ENCODE measurements at regions not wholly inside any gene's neighbourhood (a gene's known extent, or its start where the extent isn't known, plus 50 kb on each side); places are given as distances from the start of the nearest gene placed in this dataset.

- no peak for TF ChIP-seq POLR2A (IDR thresholded peaks at IDR 0.05)
- TF ChIP-seq, protein P1, sequence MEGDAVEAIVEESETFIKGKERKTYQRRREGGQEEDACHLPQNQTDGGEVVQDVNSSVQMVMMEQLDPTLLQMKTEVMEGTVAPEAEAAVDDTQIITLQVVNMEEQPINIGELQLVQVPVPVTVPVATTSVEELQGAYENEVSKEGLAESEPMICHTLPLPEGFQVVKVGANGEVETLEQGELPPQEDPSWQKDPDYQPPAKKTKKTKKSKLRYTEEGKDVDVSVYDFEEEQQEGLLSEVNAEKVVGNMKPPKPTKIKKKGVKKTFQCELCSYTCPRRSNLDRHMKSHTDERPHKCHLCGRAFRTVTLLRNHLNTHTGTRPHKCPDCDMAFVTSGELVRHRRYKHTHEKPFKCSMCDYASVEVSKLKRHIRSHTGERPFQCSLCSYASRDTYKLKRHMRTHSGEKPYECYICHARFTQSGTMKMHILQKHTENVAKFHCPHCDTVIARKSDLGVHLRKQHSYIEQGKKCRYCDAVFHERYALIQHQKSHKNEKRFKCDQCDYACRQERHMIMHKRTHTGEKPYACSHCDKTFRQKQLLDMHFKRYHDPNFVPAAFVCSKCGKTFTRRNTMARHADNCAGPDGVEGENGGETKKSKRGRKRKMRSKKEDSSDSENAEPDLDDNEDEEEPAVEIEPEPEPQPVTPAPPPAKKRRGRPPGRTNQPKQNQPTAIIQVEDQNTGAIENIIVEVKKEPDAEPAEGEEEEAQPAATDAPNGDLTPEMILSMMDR (IDR thresholded peaks at IDR 0.05), result no peak
- no peak for DNase-seq
- Histone ChIP-seq H3K4me1 (no peaks in the 10 kb centered on the region), H3K27ac (no peak overlapping the region), H3K27me3 (no peaks in the 10 kb centered on the region), H3K9me3 (no peaks in the 10 kb centered on the region), H3K36me3 (ENCODE audit: low read depth, missing control alignments) (no peaks in the 10 kb centered on the region), H3K4me3 (no peak overlapping the region)
- intact Hi-C loops (cut with DNase I; ENCODE audit: low total_unique reads), result no loop called here
- WGBS, 2 donors, result 84 to 92% methylated on average over 3 of the region's 3 CpGs
Observed at GRCh38 chr20:22320245-22320915, 264.0 kb downstream of the FOXA2 start.

DNA sequence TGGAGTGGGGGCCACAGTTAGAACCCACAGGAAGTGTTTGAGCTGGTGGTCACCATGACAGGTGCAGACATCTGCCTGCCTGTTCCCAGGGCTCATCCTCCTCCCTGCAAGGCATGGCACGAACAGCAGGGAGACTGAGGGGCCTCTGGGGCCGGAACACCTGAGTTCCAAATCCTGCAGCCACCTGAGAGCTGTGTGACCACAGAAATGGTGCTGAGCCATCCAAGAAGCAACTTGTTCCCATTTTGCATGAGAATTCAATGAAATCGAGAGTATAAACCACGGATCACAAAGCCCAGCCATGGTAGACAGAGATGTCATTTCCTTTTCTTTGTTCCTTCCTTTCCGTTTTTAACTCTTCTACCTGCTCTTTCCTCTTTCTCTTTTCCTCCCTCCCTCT, 268.6 kb downstream of the FOXA2 start:
- Histone ChIP-seq H3K9me3 (no peaks in the 10 kb centered on the region), H3K4me3 (no peak overlapping the region), H3K27me3 (no peaks in the 10 kb centered on the region), H3K36me3 (ENCODE audit: low read depth, missing control alignments) (no peaks in the 10 kb centered on the region), H3K4me1 (no peaks in the 10 kb centered on the region), H3K27ac (no peak overlapping the region)
- intact Hi-C loops (cut with DNase I; ENCODE audit: low total_unique reads), result no loop called here
- 74 to 87% methylated on average over 5 of the region's 5 CpGs for WGBS, 2 donors
- DNase-seq, result no peak
- TF ChIP-seq, protein P1 (IDR thresholded peaks at IDR 0.05), result no peak
- TF ChIP-seq POLR2A (IDR thresholded peaks at IDR 0.05), result no peak

GRCh38 chr20:22315073-22315472, 269.3 kb downstream of the FOXA2 start:
- Histone ChIP-seq H3K36me3 (ENCODE audit: low read depth, missing control alignments) (no peaks in the 10 kb centered on the region), H3K4me3 (no peak overlapping the region), H3K27ac (no peak overlapping the region), H3K27me3 (no peaks in the 10 kb centered on the region), H3K4me1 (no peaks in the 10 kb centered on the region), H3K9me3 (no peaks in the 10 kb centered on the region)
- 31 to 51% methylated on average over 2 of the region's 2 CpGs for WGBS, 2 donors
- intact Hi-C loops (cut with DNase I; ENCODE audit: low total_unique reads), result no loop called here
- no peak for DNase-seq
- TF ChIP-seq, protein P1 (IDR thresholded peaks at IDR 0.05), result no peak
- TF ChIP-seq POLR2A (IDR thresholded peaks at IDR 0.05), result no peak

DNA sequence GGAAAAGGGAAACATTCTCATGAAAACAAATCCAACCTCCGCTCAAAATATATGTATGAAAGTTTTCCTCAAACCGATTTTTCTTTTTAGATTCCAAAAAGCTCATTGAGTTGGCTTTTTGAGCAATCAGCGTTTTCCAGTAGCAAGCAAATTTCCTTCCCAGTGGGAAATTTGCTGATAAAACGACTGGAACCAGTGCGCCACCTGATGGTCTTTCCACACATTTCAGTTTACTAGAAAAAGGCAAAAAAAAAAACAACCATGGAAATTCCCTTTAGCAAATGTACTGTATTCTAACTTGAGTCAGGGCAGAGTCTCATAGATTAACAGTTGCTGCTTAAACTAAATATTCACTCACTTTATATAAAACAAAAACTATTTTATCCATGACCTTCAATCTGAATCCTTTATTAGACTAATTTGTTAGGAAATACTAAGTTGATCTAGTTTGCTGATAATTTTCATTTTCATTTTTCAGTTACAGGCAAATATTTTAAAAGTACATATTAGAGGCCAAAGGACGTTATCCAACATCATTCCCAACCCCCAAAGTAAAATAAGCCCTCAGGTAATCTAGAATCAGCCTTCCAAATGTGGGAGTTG, 271.5 kb downstream of the FOXA2 start:
- H3K36me3 ChIP-seq (ENCODE audit: low read depth, missing control alignments), result no peaks in the 10 kb centered on the region
- H3K4me1 ChIP-seq, result no peaks in the 10 kb centered on the region
- intact Hi-C loops (cut with DNase I; ENCODE audit: low total_unique reads), result no loop called here
- no peak for TF ChIP-seq POLR2A (IDR thresholded peaks at IDR 0.05)
- TF ChIP-seq, protein P1 (IDR thresholded peaks at IDR 0.05), result peak in 2 of 3 experiments; percentile 65 to 66
- 13 to 19% methylated on average over 6 of the region's 6 CpGs for WGBS, 2 donors
- H3K9me3 ChIP-seq, result no peaks in the 10 kb centered on the region
- no peaks in the 10 kb centered on the region for H3K27me3 ChIP-seq
- H3K27ac ChIP-seq, result no peak overlapping the region
- H3K4me3 ChIP-seq, result no peak overlapping the region
- DNase-seq, result peak; percentile 58

DNA sequence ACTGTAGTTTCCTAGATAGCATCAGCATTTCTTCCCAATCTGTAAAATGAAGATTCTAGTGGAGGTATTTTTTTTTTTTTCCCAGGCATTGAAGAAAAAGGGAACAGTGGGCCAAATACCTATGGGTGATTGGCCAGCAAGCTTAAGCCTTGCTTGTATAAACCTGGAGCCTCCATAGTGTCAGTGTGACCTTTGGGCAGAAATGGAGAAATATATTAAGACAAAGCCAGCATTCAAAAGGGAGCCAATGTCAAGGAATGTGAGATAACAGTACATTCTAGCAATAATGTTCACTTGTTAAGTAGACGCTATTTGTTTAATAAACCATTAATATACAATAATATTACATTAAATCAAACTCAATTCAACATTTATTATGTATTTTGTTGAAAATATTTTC, 275.4 kb downstream of the FOXA2 start:
- Histone ChIP-seq H3K4me1 (no peaks in the 10 kb centered on the region), H3K4me3 (no peak overlapping the region), H3K27ac (no peak overlapping the region), H3K9me3 (no peaks in the 10 kb centered on the region), H3K36me3 (ENCODE audit: low read depth, missing control alignments) (no peaks in the 10 kb centered on the region), H3K27me3 (no peaks in the 10 kb centered on the region)
- DNase-seq, result no peak
- intact Hi-C loops (cut with DNase I; ENCODE audit: low total_unique reads), result no loop called here
- WGBS, 2 donors, result 61 to 72% methylated on average over 1 of the region's 1 CpG
- TF ChIP-seq POLR2A (IDR thresholded peaks at IDR 0.05), result no peak
- TF ChIP-seq, protein P1 (IDR thresholded peaks at IDR 0.05), result no peak

All from testis (tissue), 2 donors.